BJ (cell line): ENCODE measurements at regions not wholly inside any gene's neighbourhood (a gene's known extent, or its start where the extent isn't known, plus 50 kb on each side); places are given as distances from the start of the nearest gene placed in this dataset.

Experiments used
- CTCF ChIA-PET: fragments of 350-600 bp; formaldehyde crosslinking; extraction: SDS; loops from one replicate; lab custom pipeline; 2021; ENCODE audit warnings: antibody characterized with exemption, inconsistent platforms; lab: Yijun Ruan, JAX
- POLR2A ChIA-PET: fragments of 300-600 bp; sonication (Branson Sonifier 250); formaldehyde crosslinking; extraction: SDS; loops from one replicate; lab custom pipeline; 2021; ENCODE audit warnings: antibody characterized with exemption; lab: Charles Lee
- DNase-seq: peaks from one replicate; pipeline ENCODE4 v3.0.0-alpha.2; 2011; ENCODE audit warnings: low read depth
- H3K27me3 ChIP-seq: 2 replicates; pipeline ENCODE4 v1.6.0; 2011; ENCODE audit warnings: low read length; ENCODE audit not compliant: control insufficient read depth, insufficient read depth
- H3K36me3 ChIP-seq: 2 replicates; pipeline ENCODE4 v1.5.1; 2011; ENCODE audit warnings: low read length; ENCODE audit not compliant: control insufficient read depth, insufficient read depth
- H3K4me3 ChIP-seq: 2 replicates; pipeline ENCODE4 v1.5.1; 2011; ENCODE audit warnings: low read depth, mild to moderate bottlenecking, control low read depth, low read length
- CTCF ChIP-seq: IDR thresholded peaks from 2 replicates; pipeline ENCODE4 v1.5.1; 2011; ENCODE audit warnings: low read depth, mild to moderate bottlenecking, control low read depth, inconsistent platforms, low read length, moderate library complexity; ENCODE audit not compliant: insufficient read depth

- Histone ChIP-seq H3K27me3 (no peaks in the 10 kb centered on the region), H3K4me3 (no peak overlapping the region), H3K36me3 (no peaks in the 10 kb centered on the region)
- POLR2A ChIA-PET, result no interaction called here
- no peak for DNase-seq
- CTCF ChIA-PET, result no interaction called here
- TF ChIP-seq CTCF, result no peak
Measured at GRCh38 chr11:104531894-104532293, 366.4 kb downstream of the CASP12 start.

GRCh38 chr11:104531075-104531474 lies 367.1 kb upstream of the PDGFD start:
- TF ChIP-seq CTCF, result no peak
- no peak for DNase-seq
- Histone ChIP-seq H3K4me3 (no peak overlapping the region), H3K27me3 (no peaks in the 10 kb centered on the region), H3K36me3 (no peaks in the 10 kb centered on the region)
- POLR2A ChIA-PET, result no interaction called here
- CTCF ChIA-PET, result no interaction called here

- DNase-seq, result no peak
- ChIA-PET CTCF (no interaction called here), POLR2A (no interaction called here)
- no peaks in the 10 kb centered on the region for H3K36me3 ChIP-seq
- H3K4me3 ChIP-seq, result no peak overlapping the region
- TF ChIP-seq CTCF, result no peak
- H3K27me3 ChIP-seq, result no peaks in the 10 kb centered on the region
Measured at GRCh38 chr11:104529906-104530305, 366.0 kb upstream of the PDGFD start.

GRCh38 chr11:104529213-104529612 lies 365.3 kb upstream of the PDGFD start:
- ChIA-PET CTCF (no interaction called here), POLR2A (no interaction called here)
- H3K27me3 ChIP-seq, result no peaks in the 10 kb centered on the region
- H3K4me3 ChIP-seq, result no peak overlapping the region
- H3K36me3 ChIP-seq, result no peaks in the 10 kb centered on the region
- TF ChIP-seq CTCF, result no peak
- DNase-seq, result no peak

- no peak for DNase-seq
- ChIA-PET POLR2A (no interaction called here), CTCF (no interaction called here)
- Histone ChIP-seq H3K4me3 (no peak overlapping the region), H3K36me3 (no peaks in the 10 kb centered on the region), H3K27me3 (no peaks in the 10 kb centered on the region)
- no peak for TF ChIP-seq CTCF
Measured at GRCh38 chr11:104526006-104526405, 362.1 kb upstream of the PDGFD start.
